BJ (cell line): ENCODE measurements at regions not wholly inside any gene's neighbourhood (a gene's known extent, or its start where the extent isn't known, plus 50 kb on each side); places are given as distances from the start of the nearest gene placed in this dataset.
"Not testable (repeated sequence)": the region's sequence is repeated elsewhere in the genome, so short reads cannot be mapped to it uniquely, and the experiment has no call there.

Source experiments
- CTCF ChIA-PET: fragments of 350-600 bp; formaldehyde crosslinking; extraction: SDS; loops from one replicate; lab custom pipeline; 2021; ENCODE audit warnings: antibody characterized with exemption, inconsistent platforms; lab: Yijun Ruan, JAX
- POLR2A ChIA-PET: fragments of 300-600 bp; sonication (Branson Sonifier 250); formaldehyde crosslinking; extraction: SDS; loops from one replicate; lab custom pipeline; 2021; ENCODE audit warnings: antibody characterized with exemption; lab: Charles Lee
- DNase-seq: peaks from one replicate; pipeline ENCODE4 v3.0.0-alpha.2; 2011; ENCODE audit warnings: low read depth
- H3K27me3 ChIP-seq: 2 replicates; pipeline ENCODE4 v1.6.0; 2011; ENCODE audit warnings: low read length; ENCODE audit not compliant: control insufficient read depth, insufficient read depth
- H3K36me3 ChIP-seq: 2 replicates; pipeline ENCODE4 v1.5.1; 2011; ENCODE audit warnings: low read length; ENCODE audit not compliant: control insufficient read depth, insufficient read depth
- H3K4me3 ChIP-seq: 2 replicates; pipeline ENCODE4 v1.5.1; 2011; ENCODE audit warnings: low read depth, mild to moderate bottlenecking, control low read depth, low read length
- TF ChIP-seq, protein P1 (sequence below): IDR thresholded peaks from 2 replicates; pipeline ENCODE4 v1.5.1; 2011; ENCODE audit warnings: low read depth, mild to moderate bottlenecking, control low read depth, inconsistent platforms, low read length, moderate library complexity; ENCODE audit not compliant: insufficient read depth

DNA sequence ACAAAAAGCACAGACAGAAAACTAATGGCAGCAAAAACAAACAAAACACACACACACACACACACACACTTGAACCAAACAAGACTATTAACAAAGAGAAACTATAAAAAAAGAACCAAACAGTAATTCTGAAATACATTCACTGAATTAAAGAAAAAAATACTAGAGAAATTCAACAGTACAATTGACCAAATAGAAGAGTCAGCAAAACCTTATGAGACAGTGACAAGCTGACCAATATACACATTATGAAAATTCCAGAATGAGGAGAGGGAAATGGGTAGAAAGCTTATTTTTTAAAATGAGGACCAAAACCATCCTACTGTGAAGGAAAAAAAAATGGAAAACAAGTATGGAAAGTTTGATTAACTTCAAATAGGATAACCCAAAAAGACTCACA, 212.2 kb upstream of the BTBD3 start:
- Histone ChIP-seq H3K27me3 (no peaks in the 10 kb centered on the region; the same call in 1 of the 2 replicates), H3K36me3 (no peaks in the 10 kb centered on the region), H3K4me3 (no peak overlapping the region)
- no peak for DNase-seq
- POLR2A ChIA-PET = no interaction called here
- CTCF ChIA-PET = no interaction called here
- TF ChIP-seq, protein P1, sequence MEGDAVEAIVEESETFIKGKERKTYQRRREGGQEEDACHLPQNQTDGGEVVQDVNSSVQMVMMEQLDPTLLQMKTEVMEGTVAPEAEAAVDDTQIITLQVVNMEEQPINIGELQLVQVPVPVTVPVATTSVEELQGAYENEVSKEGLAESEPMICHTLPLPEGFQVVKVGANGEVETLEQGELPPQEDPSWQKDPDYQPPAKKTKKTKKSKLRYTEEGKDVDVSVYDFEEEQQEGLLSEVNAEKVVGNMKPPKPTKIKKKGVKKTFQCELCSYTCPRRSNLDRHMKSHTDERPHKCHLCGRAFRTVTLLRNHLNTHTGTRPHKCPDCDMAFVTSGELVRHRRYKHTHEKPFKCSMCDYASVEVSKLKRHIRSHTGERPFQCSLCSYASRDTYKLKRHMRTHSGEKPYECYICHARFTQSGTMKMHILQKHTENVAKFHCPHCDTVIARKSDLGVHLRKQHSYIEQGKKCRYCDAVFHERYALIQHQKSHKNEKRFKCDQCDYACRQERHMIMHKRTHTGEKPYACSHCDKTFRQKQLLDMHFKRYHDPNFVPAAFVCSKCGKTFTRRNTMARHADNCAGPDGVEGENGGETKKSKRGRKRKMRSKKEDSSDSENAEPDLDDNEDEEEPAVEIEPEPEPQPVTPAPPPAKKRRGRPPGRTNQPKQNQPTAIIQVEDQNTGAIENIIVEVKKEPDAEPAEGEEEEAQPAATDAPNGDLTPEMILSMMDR = no peak

GRCh38 chr20:11708223-11708622, 209.5 kb upstream of the BTBD3 start:
- POLR2A ChIA-PET, DNase-seq, H3K36me3 ChIP-seq, CTCF ChIA-PET, H3K27me3 ChIP-seq, H3K4me3 ChIP-seq: not testable (repeated sequence)

GRCh38 chr20:11711214-11711613, 206.5 kb upstream of the BTBD3 start:
- CTCF ChIA-PET = no interaction called here
- no peak for DNase-seq
- 0 out of 2 replicates have a peak, but pooled peaks cover 3% of the 10 kb centered on the region for H3K27me3 ChIP-seq
- TF ChIP-seq, protein P1 = no peak
- H3K4me3 ChIP-seq = no peak overlapping the region
- POLR2A ChIA-PET = no interaction called here
- no peaks in the 10 kb centered on the region for H3K36me3 ChIP-seq

DNA sequence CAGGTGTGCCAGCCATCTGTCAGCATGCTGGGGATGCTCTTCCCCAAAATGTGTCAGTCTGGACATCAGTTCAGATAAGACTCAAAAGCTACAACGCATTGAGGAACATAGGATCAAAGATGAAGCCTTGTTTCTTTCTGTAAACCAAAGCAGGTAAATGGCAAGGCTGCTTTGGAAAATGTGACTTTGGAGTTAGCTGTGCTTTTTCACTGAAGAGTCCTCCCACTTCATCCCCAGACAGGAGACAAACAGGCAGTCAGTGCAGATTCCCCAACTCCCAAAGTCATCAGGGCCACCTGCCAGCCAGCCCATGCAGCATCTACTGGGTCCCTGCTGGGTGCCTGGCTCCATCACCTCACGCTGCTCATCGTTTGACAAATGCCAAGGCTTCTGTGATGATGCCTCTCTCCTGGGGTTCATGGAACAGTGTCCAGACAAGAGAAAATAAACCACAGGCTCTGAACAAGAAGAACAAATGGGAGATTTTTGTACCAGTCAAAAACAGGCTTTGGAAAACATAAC, 205.0 kb upstream of the BTBD3 start:
- H3K27me3 ChIP-seq = 0 out of 2 replicates have a peak, but pooled peaks cover 3% of the 10 kb centered on the region
- no peak for DNase-seq
- no peak overlapping the region for H3K4me3 ChIP-seq
- ChIA-PET POLR2A (no interaction called here), CTCF (no interaction called here)
- H3K36me3 ChIP-seq = no peaks in the 10 kb centered on the region
- TF ChIP-seq, protein P1 = no peak

DNA sequence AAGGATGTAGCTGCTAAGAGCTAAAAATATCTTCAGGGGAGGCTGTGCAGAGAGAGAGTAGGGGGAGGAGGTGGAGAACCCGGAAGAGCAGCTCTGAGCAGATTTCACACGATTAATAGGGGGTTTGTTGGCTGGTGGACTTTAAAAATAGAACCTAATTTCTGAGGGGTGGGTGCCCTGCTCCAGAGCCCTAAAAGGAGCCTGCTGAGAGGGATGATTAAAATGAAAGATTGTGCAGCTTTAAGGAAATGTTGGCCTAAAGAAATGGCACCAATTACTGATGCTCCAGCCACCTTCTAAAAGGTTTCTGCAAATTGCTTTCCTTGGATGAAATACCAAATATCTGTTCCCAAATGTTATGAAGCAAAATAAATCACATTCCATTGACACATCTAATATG, 202.8 kb upstream of the BTBD3 start:
- no peak for DNase-seq
- no peaks in the 10 kb centered on the region for H3K36me3 ChIP-seq
- H3K4me3 ChIP-seq = no peak overlapping the region
- ChIA-PET POLR2A (no interaction called here), CTCF (interaction anchor here (1.5 kb wide), 1 partner anchor 27 kb away, joined by 5 read pairs; no protein-coding TSS in a partner anchor)
- TF ChIP-seq, protein P1 = no peak
- H3K27me3 ChIP-seq = 0 out of 2 replicates have a peak, but pooled peaks cover 3% of the 10 kb centered on the region
